ENCODE measurements at regions not wholly inside any gene's neighbourhood (a gene's known extent, or its start where the extent isn't known, plus 50 kb on each side); places are given as distances from the start of the nearest gene placed in this dataset.
"Not testable (repeated sequence)": the region's sequence is repeated elsewhere in the genome, so short reads cannot be mapped to it uniquely, and the experiment has no call there.

GRCh38 chr19:34044021-34044420 lies 128.3 kb upstream of the LSM14A start:
- no peak for DNase-seq

DNA sequence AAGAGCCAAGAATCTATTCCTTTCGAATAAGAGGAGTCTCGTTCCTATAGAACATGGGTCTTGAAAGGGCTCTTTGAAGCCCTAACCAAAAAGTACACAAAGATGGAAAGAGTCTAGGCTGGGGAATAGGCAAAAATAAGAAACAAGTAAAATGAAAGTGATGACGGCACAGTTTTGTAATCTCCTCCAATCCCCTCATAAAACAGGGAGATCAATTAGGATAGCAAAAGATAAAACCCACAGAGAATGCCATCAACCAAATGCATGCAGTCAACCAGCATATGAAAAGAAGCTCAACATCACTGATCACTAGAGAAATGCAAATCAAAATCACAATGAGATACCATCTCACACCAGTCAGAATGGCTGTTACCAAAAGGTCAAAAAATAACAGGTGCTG lies 122.4 kb upstream of the LSM14A start:
- DNase-seq = no peak

DNA sequence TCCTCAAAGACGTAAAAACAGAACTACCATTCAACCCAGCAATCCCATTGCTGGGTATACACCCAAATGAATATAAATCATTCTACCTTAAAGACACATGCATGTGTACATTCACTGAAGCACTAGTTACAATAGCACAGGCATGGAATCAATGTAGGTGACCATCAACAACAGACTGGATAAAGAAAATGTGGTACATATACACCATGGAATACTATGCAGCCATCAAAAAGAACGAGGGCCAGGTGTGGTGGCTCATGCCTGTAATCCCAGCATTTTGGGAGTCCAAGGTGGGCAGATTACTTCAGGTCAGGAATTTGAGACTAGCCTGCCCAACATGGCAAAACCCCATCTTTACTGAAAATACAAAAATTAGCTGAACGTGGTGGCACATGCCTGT lies 121.9 kb upstream of the LSM14A start:
- not testable (repeated sequence) for DNase-seq

DNA sequence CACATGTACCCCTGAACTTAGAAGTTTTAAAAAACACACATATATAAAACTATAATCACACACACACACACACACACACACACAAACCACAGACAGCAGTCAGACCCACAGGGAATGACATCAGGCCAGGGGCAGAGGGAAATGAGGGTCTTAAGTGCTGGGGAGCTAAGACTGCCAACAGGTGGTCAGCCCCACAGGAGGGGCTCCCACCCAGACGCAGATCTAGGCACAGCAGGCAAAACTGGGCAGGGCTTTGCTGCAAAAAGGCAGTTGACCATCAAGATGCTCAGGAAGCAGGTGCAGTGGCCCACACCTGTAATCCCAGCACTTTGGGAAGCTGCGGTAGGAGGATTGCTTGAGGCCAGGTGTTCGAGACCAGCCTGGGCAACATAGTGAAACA lies 121.0 kb upstream of the LSM14A start:
- no peak for DNase-seq

- DNase-seq = no peak
These were observed 115.1 kb upstream of the LSM14A start for GRCh38 chr19:34057155-34057554.

GRCh38 chr19:34066007-34066643 lies 106.2 kb upstream of the LSM14A start:
- DNase-seq = no peak

DNA sequence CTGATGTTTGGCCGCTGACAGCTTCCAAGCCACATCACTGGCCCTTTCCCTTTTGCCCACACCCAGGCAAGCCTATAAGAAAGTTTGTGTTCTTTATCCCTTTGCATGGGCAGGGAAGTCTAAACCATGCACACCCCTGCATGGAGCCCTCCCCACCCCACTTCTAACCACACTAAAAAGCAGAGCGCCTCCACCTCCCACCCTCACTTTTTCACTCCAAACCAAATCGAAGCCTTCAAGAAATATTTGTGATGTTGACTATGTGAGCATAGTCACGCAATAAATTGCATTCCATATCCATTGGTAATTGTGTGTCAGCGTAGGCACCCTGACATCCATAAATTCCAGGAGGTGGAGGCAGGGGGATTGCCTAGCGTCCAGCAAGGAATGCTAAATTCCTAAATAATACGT lies 104.4 kb upstream of the LSM14A start:
- DNase-seq = no peak

- DNase-seq = no peak
These were observed 96.6 kb upstream of the LSM14A start for GRCh38 chr19:34075661-34076091.

GRCh38 chr19:34082289-34083077 lies 89.8 kb upstream of the LSM14A start:
- no peak for DNase-seq

DNA sequence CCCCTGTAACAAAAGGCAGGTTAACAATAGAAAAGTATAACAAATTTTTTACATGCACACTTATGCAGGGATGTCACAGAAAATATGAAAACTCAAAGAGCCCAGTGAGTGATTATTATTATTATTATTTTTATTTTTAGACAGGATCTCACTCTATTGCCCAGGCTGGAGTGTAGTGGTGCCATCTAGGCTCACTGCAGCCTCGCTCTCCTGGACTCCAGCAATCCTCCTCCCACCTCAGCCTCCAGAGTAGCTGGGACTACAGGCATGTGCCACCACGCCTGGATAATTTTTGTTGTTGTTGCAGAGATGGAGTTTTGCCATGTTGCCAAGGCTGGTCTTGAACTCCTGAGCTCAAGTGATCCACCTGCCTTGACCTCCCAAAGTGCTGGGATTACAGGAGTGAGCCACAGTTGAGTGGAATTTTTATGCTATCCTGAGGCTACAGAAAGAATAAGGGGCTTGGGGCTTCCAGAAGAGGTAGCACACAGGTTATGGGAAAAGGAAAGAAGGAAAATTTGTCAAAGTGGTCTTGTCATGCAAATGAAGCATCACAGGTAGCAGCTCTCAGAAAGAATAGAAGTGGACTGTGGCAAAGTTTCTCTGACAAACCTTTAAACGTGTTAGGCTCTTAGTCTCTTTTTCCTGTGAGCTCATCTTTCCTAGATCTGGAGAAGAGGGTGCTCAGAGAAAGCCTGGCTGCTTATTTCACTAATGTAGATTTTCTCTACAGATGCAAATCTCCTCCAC lies 87.7 kb upstream of the LSM14A start:
- no peak for DNase-seq

DNA sequence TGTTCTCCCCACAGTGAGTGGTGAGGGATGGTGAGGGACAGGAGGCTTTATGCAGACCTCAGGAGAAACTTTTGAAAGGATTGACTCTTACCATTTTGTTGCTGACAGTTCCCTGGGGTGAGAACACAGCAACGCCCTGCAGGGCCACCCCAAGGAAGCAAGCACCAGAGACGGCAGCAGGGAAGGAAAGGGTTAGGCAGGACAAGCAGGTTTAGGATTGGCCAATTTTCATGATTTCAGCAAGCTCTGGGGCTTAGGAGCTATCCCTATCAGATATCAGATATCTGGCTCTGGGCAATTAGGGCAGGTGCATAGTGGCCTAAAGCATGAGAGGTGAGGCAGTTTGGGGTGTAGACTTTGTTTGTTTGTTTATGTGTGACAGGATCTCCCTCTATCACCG lies 87.0 kb upstream of the LSM14A start:
- DNase-seq = no peak

DNA sequence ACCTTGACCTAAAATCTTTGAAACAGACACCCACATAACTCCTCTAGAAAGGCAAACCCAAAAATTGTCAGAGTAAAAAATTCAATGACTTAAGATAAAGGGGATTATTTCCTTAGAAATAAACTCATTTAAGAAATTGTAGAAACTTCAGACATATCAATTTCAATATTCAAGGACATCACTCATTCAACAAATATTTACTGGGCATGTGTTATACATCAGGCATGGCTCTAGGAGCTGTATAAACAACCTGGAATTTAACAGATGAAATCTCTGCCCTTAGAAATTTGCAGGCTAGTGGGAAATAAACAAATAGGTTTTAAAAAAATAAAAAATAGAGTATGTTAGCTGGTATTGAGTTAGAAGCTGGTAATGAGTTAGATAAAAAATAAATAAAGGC lies 84.0 kb upstream of the LSM14A start:
- DNase-seq = no peak

DNA sequence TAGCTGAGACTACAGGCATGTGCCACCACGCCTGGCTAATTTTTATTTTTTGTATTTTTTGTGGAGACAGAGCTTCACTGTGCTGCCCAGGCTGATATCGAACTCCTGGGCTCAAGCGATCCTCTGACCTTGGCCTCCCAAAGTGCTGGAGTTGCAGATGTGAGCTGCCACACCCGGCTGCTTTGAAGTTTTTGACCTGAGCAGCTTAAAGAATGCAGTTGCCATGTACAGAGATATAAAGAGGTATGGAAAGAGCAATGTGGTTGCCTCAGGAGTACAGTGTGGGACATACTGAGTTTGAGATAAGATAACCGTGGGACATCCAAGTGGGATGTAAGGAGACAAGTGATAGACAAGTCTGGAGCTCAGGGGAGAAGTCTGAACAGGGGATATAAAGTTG lies 82.7 kb upstream of the LSM14A start:
- no peak for DNase-seq

DNA sequence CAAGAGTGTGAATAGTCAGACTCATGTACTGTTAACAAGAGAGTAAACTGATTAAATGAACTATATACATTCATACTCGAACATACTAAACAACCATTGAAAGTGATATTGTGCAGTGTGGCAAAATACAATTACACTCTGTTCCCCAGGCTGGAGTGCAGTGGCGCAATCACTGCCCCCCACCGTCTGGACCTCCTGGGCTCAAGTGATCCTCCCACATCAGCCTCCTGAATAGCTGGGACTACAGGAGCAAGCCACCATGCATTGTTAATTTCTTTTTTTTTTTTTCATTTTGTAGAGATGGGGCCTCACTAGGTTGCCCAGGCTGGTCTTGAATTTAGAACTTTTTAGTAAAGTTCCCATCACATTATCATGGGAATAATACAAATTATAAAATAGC lies 77.3 kb upstream of the LSM14A start:
- DNase-seq = no peak

- not testable (repeated sequence) for DNase-seq
These were observed 76.9 kb upstream of the LSM14A start for GRCh38 chr19:34095411-34095810.

GRCh38 chr19:34096020-34096915 lies 76.0 kb upstream of the LSM14A start:
- DNase-seq = peak; percentile 16

DNA sequence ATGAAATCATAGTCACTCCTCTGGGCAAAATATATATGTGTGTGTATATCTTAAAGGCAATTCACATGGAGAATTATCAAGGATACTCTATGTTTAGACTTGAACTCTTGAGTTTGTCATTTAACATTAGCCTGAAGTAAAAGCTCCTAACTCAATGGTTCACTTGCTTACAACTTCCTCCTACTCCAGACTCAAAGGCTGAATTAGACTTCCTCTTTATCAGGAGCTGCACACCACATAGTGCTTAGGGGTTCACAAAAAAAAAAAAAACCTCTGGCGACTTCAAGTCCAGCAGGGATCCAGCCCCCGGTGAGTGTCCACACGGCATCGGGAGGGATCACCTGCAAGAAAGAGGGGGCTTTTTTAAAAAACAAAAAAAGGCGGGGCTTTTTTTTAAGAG lies 68.2 kb upstream of the LSM14A start:
- DNase-seq = no peak

GRCh38 chr19:34104557-34104956 lies 67.7 kb upstream of the LSM14A start:
- DNase-seq = no peak

GRCh38 chr19:34109596-34109995 lies 62.7 kb upstream of the LSM14A start:
- no peak for DNase-seq

- no peak for DNase-seq
These were observed 53.2 kb upstream of the LSM14A start for GRCh38 chr19:34118879-34119748.

DNA sequence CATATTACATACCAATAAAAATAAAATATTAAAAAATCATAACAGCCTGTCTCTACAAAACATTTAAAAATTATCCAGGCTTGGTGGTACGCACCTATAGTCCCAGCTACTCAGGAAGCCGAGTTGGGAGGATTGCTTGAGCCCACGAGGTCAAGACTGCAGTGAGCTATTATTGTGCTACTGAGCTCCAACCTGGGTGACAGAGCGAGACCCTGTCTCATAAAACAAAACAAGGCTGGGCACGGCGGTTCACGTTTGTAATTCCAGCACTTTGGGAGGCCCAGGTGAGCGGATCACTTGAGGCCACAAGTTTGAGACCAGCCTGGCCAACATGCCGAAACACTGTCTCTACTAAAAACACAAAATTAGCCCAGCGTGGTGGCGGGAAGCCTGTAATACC lies 52.2 kb upstream of the LSM14A start:
- DNase-seq = no peak

All from NCI-H1417 treated with DMSO at 0.1 percent for 48 hours (cell line).